ACC112 (cell line): ENCODE measurements at regions not wholly inside any gene's neighbourhood (a gene's known extent, or its start where the extent isn't known, plus 50 kb on each side); places are given as distances from the start of the nearest gene placed in this dataset.

Experiments
- H2AFZ ChIP-seq: fragments of 200-600 bp; sonication (generic); one replicate; pipeline ENCODE4 v1.6.0; 2017; ENCODE audit warnings: antibody characterized with exemption, low read length; ENCODE audit not compliant: unreplicated experiment
- H3K27ac ChIP-seq: fragments of 200-600 bp; sonication (generic); 2 replicates; pipeline ENCODE4 v1.5.1; 2014; ENCODE audit warnings: low read depth, mild to moderate bottlenecking, antibody characterized with exemption, low read length, moderate library complexity
- H3K27me3 ChIP-seq: fragments of 200-600 bp; sonication (generic); 2 replicates; pipeline ENCODE4 v1.6.1; 2014; ENCODE audit warnings: mild to moderate bottlenecking, antibody characterized with exemption, low read length, moderate library complexity, mixed read lengths; ENCODE audit not compliant: insufficient read depth
- H3K36me3 ChIP-seq: fragments of 200-600 bp; sonication (generic); 2 replicates; pipeline ENCODE4 v1.6.1; 2016; ENCODE audit warnings: mild to moderate bottlenecking, antibody characterized with exemption, low read length, moderate library complexity, mixed read lengths; ENCODE audit not compliant: insufficient read depth
- H3K4me1 ChIP-seq: fragments of 200-600 bp; sonication (generic); one replicate; pipeline ENCODE4 v1.6.1; 2016; ENCODE audit warnings: low read length, mixed read lengths; ENCODE audit not compliant: insufficient read depth, unreplicated experiment, control insufficient read depth
- H3K4me3 ChIP-seq: fragments of 200-600 bp; sonication (generic); 2 replicates; pipeline ENCODE4 v1.5.1; 2014; ENCODE audit warnings: mild to moderate bottlenecking, low read depth, low read length
- H3K79me2 ChIP-seq: fragments of 200-600 bp; sonication (generic); one replicate; pipeline ENCODE4 v1.6.0; 2016; ENCODE audit warnings: low read length; ENCODE audit not compliant: control insufficient read depth, unreplicated experiment, insufficient read depth

- H3K79me2 ChIP-seq = no peaks in the 10 kb centered on the region
- no peak overlapping the region for H3K27ac ChIP-seq
- no peaks in the 10 kb centered on the region for H3K36me3 ChIP-seq
- no peak overlapping the region for H3K4me3 ChIP-seq
- H3K4me1 ChIP-seq = no peaks in the 10 kb centered on the region
- no peak overlapping the region for H2AFZ ChIP-seq
- H3K27me3 ChIP-seq = no peaks in the 10 kb centered on the region
Measured at GRCh38 chr7:69192134-69192533, 406.1 kb upstream of the AUTS2 start.

- Histone ChIP-seq H3K27me3 (no peaks in the 10 kb centered on the region), H3K4me1 (no peaks in the 10 kb centered on the region), H3K27ac (no peak overlapping the region), H3K4me3 (no peak overlapping the region), H2AFZ (no peak overlapping the region), H3K36me3 (no peaks in the 10 kb centered on the region), H3K79me2 (no peaks in the 10 kb centered on the region)
Measured at GRCh38 chr7:69193061-69193460, 405.2 kb upstream of the AUTS2 start.

GRCh38 chr7:69196593-69196992, 401.7 kb upstream of the AUTS2 start:
- Histone ChIP-seq H2AFZ (no peak overlapping the region), H3K4me1 (no peaks in the 10 kb centered on the region), H3K27ac (no peak overlapping the region), H3K36me3 (no peaks in the 10 kb centered on the region), H3K4me3 (no peak overlapping the region), H3K27me3 (no peaks in the 10 kb centered on the region), H3K79me2 (no peaks in the 10 kb centered on the region)

- H2AFZ ChIP-seq = no peak overlapping the region
- no peaks in the 10 kb centered on the region for H3K79me2 ChIP-seq
- no peaks in the 10 kb centered on the region for H3K27me3 ChIP-seq
- no peak overlapping the region for H3K4me3 ChIP-seq
- H3K4me1 ChIP-seq = no peaks in the 10 kb centered on the region
- no peaks in the 10 kb centered on the region for H3K36me3 ChIP-seq
- no peak overlapping the region for H3K27ac ChIP-seq
Measured at GRCh38 chr7:69198250-69198649, 400.0 kb upstream of the AUTS2 start.

- Histone ChIP-seq H3K36me3 (no peaks in the 10 kb centered on the region), H2AFZ (no peak overlapping the region), H3K4me1 (no peaks in the 10 kb centered on the region), H3K79me2 (no peaks in the 10 kb centered on the region), H3K27me3 (no peaks in the 10 kb centered on the region), H3K27ac (no peak overlapping the region), H3K4me3 (no peak overlapping the region)
Measured at GRCh38 chr7:69199041-69199440, 399.2 kb upstream of the AUTS2 start.

GRCh38 chr7:69199661-69200060, 398.6 kb upstream of the AUTS2 start:
- no peaks in the 10 kb centered on the region for H3K27me3 ChIP-seq
- H3K36me3 ChIP-seq = no peaks in the 10 kb centered on the region
- no peaks in the 10 kb centered on the region for H3K4me1 ChIP-seq
- H3K27ac ChIP-seq = no peak overlapping the region
- H2AFZ ChIP-seq = no peak overlapping the region
- H3K79me2 ChIP-seq = no peaks in the 10 kb centered on the region
- no peak overlapping the region for H3K4me3 ChIP-seq

- Histone ChIP-seq H3K4me3 (no peak overlapping the region), H3K27me3 (no peaks in the 10 kb centered on the region), H3K79me2 (no peaks in the 10 kb centered on the region), H3K4me1 (no peaks in the 10 kb centered on the region), H3K36me3 (no peaks in the 10 kb centered on the region), H2AFZ (no peak overlapping the region), H3K27ac (no peak overlapping the region)
Measured at GRCh38 chr7:69203871-69204270, 394.4 kb upstream of the AUTS2 start.

GRCh38 chr7:69204943-69205342, 393.3 kb upstream of the AUTS2 start:
- Histone ChIP-seq H2AFZ (no peak overlapping the region), H3K27me3 (no peaks in the 10 kb centered on the region)

GRCh38 chr7:69205581-69205980, 392.7 kb upstream of the AUTS2 start:
- Histone ChIP-seq H3K4me1 (no peaks in the 10 kb centered on the region), H3K36me3 (no peaks in the 10 kb centered on the region), H3K27me3 (no peaks in the 10 kb centered on the region), H3K27ac (no peak overlapping the region), H3K79me2 (no peaks in the 10 kb centered on the region), H3K4me3 (no peak overlapping the region), H2AFZ (no peak overlapping the region)

More at GRCh38 chr7:69204943-69205342, 393.3 kb upstream of the AUTS2 start:
- no peaks in the 10 kb centered on the region for H3K36me3 ChIP-seq
- H3K79me2 ChIP-seq = no peaks in the 10 kb centered on the region
- no peaks in the 10 kb centered on the region for H3K4me1 ChIP-seq
- no peak overlapping the region for H3K27ac ChIP-seq
- no peak overlapping the region for H3K4me3 ChIP-seq

- H3K79me2 ChIP-seq = no peaks in the 10 kb centered on the region
- H3K4me1 ChIP-seq = no peaks in the 10 kb centered on the region
- H3K27me3 ChIP-seq = no peaks in the 10 kb centered on the region
- H3K27ac ChIP-seq = no peak overlapping the region
- H3K4me3 ChIP-seq = no peak overlapping the region
- H2AFZ ChIP-seq = no peak overlapping the region
- no peaks in the 10 kb centered on the region for H3K36me3 ChIP-seq
Measured at GRCh38 chr7:69208276-69208675, 390.0 kb upstream of the AUTS2 start.

GRCh38 chr7:69208848-69209247, 389.4 kb upstream of the AUTS2 start:
- Histone ChIP-seq H3K36me3 (no peaks in the 10 kb centered on the region), H3K27ac (no peak overlapping the region), H3K27me3 (no peaks in the 10 kb centered on the region), H2AFZ (no peak overlapping the region), H3K4me1 (no peaks in the 10 kb centered on the region), H3K4me3 (no peak overlapping the region), H3K79me2 (no peaks in the 10 kb centered on the region)
